NCI-H524 treated with DMSO at 0.1 percent for 48 hours (cell line): ENCODE measurements at regions not wholly inside any gene's neighbourhood (a gene's known extent, or its start where the extent isn't known, plus 50 kb on each side); places are given as distances from the start of the nearest gene placed in this dataset.

Source experiments
- DNase-seq: peaks from one replicate; lab custom pipeline; 2025; lab: John Stamatoyannopoulos, UW

- no peak for DNase-seq
These were observed 124.4 kb upstream of the SALL3 start for GRCh38 chr18:78855188-78855587.

GRCh38 chr18:78856569-78857313 lies 122.9 kb upstream of the SALL3 start:
- DNase-seq = no peak

GRCh38 chr18:78857314-78858150 lies 122.1 kb upstream of the SALL3 start:
- DNase-seq = no peak

GRCh38 chr18:78859686-78860085 lies 119.9 kb upstream of the SALL3 start:
- no peak for DNase-seq

GRCh38 chr18:78860117-78860516 lies 119.5 kb upstream of the SALL3 start:
- no peak for DNase-seq

- DNase-seq = no peak
These were observed 118.5 kb upstream of the SALL3 start for GRCh38 chr18:78861116-78861515.

GRCh38 chr18:78861706-78862105 lies 117.9 kb upstream of the SALL3 start:
- DNase-seq = no peak

- no peak for DNase-seq
These were observed 117.2 kb upstream of the SALL3 start for GRCh38 chr18:78862395-78862794.

GRCh38 chr18:78865056-78865598 lies 114.5 kb upstream of the SALL3 start:
- DNase-seq = no peak

GRCh38 chr18:78865771-78866310 lies 113.8 kb upstream of the SALL3 start:
- no peak for DNase-seq

GRCh38 chr18:78867131-78867530 lies 112.5 kb upstream of the SALL3 start:
- DNase-seq = no peak

GRCh38 chr18:78868330-78869316 lies 111.0 kb upstream of the SALL3 start:
- no peak for DNase-seq

- no peak for DNase-seq
These were observed 108.0 kb upstream of the SALL3 start for GRCh38 chr18:78871618-78872017.

GRCh38 chr18:78873926-78874500 lies 105.6 kb upstream of the SALL3 start:
- DNase-seq = no peak

GRCh38 chr18:78875016-78875777 lies 104.4 kb upstream of the SALL3 start:
- DNase-seq = no peak

- no peak for DNase-seq
These were observed 103.6 kb upstream of the SALL3 start for GRCh38 chr18:78875778-78876650.

- DNase-seq = no peak
These were observed 102.8 kb upstream of the SALL3 start for GRCh38 chr18:78876868-78877267.

GRCh38 chr18:78878335-78878734 lies 101.3 kb upstream of the SALL3 start:
- no peak for DNase-seq
